Muscle of arm (tissue), 1 donor: ENCODE measurements at regions not wholly inside any gene's neighbourhood (a gene's known extent, or its start where the extent isn't known, plus 50 kb on each side); places are given as distances from the start of the nearest gene placed in this dataset.

ENCODE experiments used
- DNase-seq: peaks from one replicate; pipeline ENCODE4 v3.0.0-alpha.2; 2013

- peak; percentile 6 for DNase-seq
These were observed 411.5 kb upstream of the DDI1 start for GRCh38 chr11:103624708-103625623.

DNA sequence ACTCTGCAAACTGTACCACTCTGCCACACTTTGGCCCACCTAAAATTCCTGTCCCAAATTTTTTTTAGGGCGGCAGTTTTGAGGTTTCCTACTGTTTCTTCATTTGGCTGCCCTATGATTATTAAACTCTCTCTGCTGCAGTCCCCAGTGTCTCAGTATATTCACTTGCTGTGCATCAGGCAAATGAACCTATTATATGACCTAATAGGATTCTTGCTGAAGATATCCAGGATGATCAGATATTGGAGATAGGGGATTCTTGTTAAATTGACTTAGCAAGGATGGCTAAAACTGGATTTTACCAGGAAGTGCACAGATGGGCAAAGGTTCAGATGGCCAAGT, 410.8 kb upstream of the DDI1 start:
- no peak for DNase-seq

DNA sequence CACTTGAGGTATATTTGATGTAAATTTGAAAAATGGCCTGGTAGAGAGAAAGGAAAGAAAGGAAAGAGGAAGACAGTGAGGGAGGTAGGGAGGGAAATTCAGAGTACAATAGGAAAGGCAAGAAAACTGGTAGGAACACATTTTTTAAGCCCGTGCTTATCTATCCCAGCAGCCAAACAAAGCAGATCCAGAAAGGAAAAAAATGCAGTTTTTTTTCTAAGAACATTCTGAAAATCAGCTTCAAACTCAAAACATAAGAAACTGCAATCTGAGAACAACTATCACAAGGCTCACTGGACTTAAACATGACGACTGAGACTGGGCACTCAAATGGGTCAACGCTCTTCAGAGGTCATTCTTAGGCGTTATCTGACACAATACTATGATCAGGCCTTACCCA, 408.3 kb upstream of the DDI1 start:
- no peak for DNase-seq

DNA sequence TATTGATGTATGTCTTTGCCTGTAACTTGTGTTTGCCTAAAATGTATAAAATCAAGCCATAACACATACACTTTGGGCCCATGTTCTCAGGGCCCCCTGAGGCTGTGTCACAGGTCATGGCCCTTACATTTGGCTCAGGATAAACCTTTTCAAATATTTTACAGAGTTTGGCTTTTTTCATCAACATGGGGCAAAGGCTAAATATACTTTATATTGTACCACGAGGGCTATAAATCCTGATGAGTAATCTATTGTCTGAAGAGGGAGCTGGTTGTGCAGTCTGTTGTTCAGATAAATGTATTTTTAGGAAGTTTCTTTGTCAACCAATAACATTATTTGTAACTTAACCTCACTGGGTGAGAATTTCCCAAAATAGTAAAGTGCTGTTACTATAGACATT, 404.6 kb upstream of the DDI1 start:
- DNase-seq = no peak

DNA sequence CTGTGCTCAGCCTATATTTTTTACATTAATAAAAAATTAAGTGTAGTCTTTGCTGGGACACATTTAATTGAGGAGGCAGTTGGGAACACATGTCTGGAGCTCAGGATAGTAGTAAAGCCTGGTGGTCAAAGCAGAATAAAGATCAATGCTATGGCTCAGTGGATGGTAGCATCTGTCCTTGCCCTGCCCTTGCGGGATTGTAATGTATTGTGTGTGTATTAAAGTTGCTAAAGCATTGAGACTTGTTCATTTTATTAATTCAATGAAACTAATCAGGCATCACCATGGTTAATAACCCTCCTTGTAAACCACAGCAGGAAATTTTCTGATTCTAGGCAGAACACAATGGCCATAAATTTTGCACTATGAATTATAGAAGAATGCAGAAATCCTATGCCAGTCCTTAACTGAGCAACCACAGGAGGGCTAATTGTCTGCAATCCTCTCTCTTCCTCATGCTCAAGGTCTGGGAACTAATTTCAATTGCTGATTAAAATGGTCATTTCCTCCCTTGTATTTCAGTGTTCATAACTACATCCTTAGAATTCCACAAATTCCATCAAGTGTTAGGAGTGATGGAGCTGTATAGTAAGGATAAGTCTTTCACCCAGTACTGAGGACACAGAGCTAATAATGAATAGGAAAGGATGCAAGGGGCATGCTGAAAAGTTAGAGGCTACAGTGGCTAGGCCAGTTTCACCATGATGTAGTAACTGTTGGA, 403.2 kb upstream of the DDI1 start:
- DNase-seq = no peak

DNA sequence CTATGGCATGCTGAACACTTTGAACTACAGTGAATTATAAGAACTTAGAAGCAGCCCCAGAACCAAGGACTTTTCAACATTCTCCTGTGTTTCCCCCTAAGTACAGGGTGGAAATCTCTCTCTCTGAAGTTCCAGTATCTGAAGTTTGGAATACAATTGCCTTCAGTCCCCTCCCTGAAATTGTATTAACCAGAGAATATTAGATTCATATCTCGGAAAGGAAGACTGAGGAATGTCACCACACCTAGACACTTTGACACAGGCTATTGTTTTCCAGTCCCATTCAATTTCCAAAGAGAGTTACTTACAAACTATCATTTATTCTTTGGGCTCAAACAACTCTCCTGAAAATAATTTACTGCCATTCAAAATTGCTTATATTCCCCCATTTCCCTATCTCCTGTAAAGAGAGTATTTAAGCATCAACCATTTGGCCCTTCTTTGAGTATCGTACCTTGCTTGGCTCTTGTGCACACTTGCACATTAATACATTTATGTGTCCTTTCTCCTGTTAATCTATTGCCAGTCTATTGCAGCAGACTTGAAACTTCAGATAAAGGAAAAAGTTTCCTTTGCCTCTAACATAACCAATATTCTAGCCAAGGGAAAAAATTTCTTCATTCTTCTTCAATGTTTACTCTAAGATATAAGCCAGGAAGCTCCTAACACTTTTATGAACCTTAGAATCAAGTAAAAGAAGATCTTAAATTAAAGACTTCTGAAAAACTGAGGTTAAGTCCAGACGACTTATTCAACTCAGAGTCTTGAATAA, 402.4 kb upstream of the DDI1 start:
- DNase-seq = no peak

DNA sequence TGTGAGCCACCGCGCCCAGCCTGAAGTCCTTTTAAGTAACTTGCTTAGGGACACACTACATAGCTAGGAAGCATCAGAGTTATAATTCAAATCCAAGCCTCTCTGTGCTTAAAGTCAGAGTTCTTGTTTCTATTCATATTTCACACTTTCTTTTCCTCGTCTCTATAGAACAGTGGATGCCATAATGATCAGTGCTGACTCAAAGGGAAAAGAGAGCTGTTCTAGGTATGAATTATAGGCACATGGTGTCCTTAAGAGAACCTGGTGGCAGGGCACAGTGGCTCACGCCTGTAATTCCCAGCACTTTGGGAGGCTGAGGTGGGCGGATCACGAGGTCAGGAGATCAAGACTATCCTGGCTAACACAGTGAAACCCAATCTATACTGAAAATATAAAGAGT, 400.2 kb upstream of the DDI1 start:
- DNase-seq = no peak

GRCh38 chr11:103637295-103637694, 399.1 kb upstream of the DDI1 start:
- no peak for DNase-seq

DNA sequence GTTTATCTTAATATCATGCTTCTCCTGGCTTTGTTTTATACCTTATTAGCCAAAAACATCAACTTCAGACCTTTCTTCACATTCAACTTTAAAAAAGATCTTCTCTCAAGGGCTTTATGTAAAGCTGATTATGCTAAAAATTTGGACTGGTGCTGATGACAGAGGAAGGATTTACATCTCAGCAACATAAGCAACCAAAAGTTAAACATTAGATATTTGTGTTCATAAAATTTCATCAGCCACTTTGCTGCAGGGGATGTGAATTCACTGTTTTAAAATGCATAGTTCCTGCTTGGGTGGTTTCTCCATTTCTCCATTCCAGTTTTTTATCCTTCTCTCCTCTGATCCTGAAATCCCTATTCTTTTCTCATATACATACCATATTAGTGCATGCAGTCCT, 398.6 kb upstream of the DDI1 start:
- no peak for DNase-seq

- DNase-seq = no peak
These were observed 391.8 kb upstream of the DDI1 start for GRCh38 chr11:103644676-103645075.

DNA sequence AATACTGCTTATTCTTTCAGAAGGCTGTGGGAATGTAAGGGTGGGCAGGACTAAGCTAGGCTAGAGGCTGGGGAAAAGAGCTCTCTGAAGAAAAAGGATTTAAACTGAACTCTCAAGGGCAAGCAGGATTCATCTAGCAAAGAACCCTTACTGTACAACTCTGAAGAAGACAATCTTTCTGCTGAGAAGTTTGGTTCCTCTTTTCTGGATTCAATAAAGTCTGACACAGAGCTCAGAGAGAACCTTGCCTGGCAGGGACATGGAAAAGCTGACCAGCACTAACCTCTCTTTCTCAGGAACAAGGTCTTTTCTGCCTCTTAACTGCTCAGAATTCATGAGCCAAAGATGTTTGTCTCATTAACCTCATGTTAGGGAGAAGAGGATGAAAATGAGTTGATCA, 388.4 kb upstream of the DDI1 start:
- no peak for DNase-seq

DNA sequence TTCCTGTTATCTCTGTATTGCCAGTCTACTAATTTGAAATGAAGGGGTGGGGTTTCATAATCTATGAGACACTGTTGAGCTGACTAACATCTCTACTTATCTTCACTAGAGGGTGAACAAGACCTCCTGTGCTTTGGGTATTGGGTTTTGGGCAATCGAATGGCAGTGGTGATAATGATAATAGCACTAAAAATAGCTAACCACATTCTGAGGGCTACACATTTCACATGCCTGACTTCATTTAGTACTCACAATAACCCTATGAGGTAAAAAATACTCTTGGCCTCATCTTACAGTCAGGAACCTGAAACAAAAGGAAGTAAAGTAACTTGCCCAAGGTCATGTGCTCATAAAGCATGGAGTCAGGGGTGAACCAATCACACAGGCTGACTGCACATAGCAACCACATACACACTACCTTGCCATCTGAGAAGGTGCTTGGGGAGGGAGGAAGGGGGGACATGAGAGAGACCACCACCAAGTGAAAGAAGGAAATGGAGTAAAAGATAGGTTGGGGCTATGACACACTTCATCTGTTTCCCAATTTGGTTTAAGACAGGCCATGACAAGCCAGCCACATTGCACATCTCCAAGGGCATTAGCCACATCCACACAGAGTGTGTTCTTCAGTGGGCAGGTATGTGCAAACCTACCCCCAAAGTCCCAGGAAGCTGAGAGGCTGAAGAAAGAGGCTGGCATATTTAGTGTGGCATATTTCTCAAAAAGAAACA, 387.6 kb upstream of the DDI1 start:
- no peak for DNase-seq

DNA sequence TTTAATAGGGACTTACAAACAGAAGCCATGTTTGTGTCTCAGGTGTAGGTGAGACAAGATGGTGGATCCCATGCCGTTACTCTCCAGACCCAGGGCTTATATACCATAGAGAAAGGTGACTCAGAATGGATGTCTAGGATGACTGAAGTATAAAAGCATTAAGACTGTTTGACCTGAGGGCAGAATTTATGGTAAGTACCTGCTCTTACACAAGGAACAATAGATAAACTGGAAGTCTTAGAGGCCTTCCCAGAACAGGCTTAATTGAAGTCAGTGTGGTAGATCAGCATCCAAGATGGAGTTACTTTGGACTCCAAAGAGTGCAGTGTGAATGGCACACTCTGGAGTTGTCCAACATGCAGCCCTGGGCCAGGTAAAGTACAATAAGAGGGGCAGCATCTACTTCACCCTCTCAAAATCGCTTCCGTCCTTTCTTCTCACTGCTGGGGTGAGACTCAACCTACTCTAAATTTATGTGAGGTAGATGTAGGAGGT, 387.0 kb upstream of the DDI1 start:
- no peak for DNase-seq

GRCh38 chr11:103650330-103650729, 386.1 kb upstream of the DDI1 start:
- DNase-seq = no peak

DNA sequence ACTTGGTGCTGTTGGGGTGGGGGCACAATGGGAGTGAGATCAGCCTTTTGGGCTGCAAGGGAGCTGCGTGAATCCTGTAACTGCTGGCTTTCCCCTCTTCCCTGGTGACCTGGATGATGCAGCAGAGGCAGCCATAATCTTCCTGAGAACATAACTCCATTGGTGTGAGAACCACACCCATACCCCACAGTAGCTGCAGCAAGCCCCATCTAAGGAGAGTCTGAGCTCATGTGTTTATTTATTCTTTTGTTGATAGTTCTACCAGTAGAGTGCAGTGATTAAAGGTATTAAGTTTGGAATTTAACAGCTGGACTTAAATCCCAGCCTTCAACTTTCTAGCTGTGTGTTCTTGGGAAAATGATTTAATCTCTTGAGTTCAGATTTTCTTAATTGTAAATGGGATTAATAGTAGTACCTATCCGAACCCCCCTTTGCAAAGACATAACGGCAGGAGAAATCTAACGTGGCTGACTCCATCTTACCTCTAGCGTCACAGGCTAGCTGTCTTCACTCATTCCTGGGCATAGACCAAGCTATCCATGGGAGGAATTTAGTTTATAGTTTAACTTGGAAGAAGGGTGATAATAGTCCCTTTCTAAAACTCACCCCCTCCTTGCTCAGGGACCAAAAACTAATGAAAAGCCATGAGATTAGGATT, 385.0 kb upstream of the DDI1 start:
- no peak for DNase-seq

- DNase-seq = no peak
These were observed 384.4 kb upstream of the DDI1 start for GRCh38 chr11:103652013-103652412.

- DNase-seq = no peak
These were observed 380.1 kb upstream of the DDI1 start for GRCh38 chr11:103656382-103656781.

GRCh38 chr11:103659206-103659618, 377.2 kb upstream of the DDI1 start:
- DNase-seq = no peak

DNA sequence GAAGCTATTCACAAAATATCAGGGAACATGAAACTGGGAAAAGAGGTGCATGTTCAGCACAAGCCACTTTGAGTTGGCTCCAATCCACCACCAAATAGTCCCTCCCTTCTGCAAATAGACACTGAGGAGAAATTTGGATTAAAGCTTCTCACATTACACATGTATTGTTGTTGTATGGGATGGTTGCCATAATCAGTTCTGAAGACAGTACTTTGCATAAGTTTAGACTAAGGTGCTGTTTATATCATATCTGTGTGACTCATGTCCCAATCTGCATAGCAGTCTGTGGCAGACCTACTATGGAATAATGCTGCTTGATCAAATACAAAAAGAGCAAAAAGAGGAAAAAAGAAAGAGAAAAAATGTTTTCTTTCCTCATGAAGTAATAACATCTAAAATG, 376.7 kb upstream of the DDI1 start:
- DNase-seq = no peak

DNA sequence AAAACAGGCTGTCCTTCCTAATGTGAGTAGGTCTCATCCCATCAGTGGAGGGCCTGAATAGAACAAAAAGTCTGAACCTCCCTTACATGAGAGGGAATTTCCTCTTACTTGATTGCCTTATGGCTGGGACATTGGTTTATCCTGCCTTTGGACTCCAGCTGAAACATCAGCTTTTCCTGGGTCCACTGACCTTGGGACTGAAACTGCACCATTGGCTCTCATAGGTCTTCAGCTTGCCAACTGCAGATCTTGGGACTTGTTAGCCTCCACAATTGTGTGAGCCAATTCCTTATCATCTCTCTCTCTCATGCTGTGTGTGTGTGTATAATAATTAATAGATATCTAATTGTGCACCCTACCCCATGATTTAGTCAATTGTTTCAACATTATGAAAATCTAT, 375.3 kb upstream of the DDI1 start:
- DNase-seq = no peak

DNA sequence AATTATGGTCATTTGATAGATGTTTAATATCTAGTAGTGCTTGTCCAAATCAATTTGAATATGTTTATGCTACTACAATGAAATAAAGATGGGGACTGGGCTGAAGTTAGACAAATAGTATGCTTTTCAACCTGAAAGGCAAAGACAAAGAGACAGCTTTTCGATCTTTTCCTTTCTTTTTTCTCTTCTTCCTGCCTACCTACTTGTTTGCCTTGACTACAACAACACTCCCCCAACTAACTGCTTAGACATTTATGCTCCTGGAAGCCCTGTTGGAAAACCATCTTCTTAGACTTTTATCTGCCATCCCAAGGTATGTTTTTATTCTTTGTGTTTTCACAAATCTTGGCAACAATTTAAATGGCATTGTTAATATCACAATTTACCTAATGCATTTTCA, 374.4 kb upstream of the DDI1 start:
- no peak for DNase-seq
